DND-41 (cell line): ENCODE measurements at regions not wholly inside any gene's neighbourhood (a gene's known extent, or its start where the extent isn't known, plus 50 kb on each side); places are given as distances from the start of the nearest gene placed in this dataset.
"Not testable (repeated sequence)": the region's sequence is repeated elsewhere in the genome, so short reads cannot be mapped to it uniquely, and the experiment has no call there.

Experiments used
- ATAC-seq: fragments of 200-7000 bp; cut with Tn5 transposase; 3 replicates; pipeline ENCODE4 v1.9.1; 2021; ENCODE audit warnings: low read depth; ENCODE audit not compliant: insufficient read depth
- DNase-seq: peaks from one replicate; pipeline ENCODE4 v3.0.0-alpha.2; 2020
- H2AFZ ChIP-seq: 2 replicates; pipeline ENCODE4 v1.6.0; 2012; ENCODE audit warnings: low read depth, low read length
- H3K27ac ChIP-seq: 2 replicates; pipeline ENCODE4 v1.5.1; 2012; ENCODE audit warnings: low read length, inconsistent platforms
- H3K27me3 ChIP-seq: fragments of 200-600 bp; sonication (generic); 2 replicates; pipeline ENCODE4 v1.6.0; 2012; ENCODE audit warnings: low read length, mild to moderate bottlenecking, inconsistent platforms; ENCODE audit not compliant: insufficient read depth, poor library complexity
- H3K36me3 ChIP-seq: 2 replicates; pipeline ENCODE4 v1.5.1; 2012; ENCODE audit warnings: low read length, inconsistent platforms; ENCODE audit not compliant: insufficient read depth
- H3K4me1 ChIP-seq: 2 replicates; pipeline ENCODE4 v1.5.1; 2012; ENCODE audit warnings: mild to moderate bottlenecking, low read length; ENCODE audit not compliant: insufficient read depth
- H3K4me2 ChIP-seq: 2 replicates; pipeline ENCODE4 v1.6.0; 2012; ENCODE audit warnings: mild to moderate bottlenecking, moderate library complexity, low read length, inconsistent platforms; ENCODE audit not compliant: insufficient read depth
- H3K4me3 ChIP-seq, 2 experiments: fragments of 200-600 bp in 1 of 2; shearing (Covaris generic) in 1 of 2; 2 replicates each; pipeline ENCODE4 v1.5.1; 2012 to 2016; ENCODE audit warnings: inconsistent platforms in 2 of 2, low read length in 2 of 2, mild to moderate bottlenecking in 2 of 2, low read depth in 1 of 2, moderate library complexity in 1 of 2
- H3K79me2 ChIP-seq: 2 replicates; pipeline ENCODE4 v1.6.0; 2012; ENCODE audit warnings: low read length, inconsistent platforms; ENCODE audit not compliant: insufficient read depth
- H3K9ac ChIP-seq: 2 replicates; pipeline ENCODE4 v1.6.0; 2012; ENCODE audit warnings: low read depth, mild to moderate bottlenecking, inconsistent platforms, low read length, moderate library complexity
- H3K9me3 ChIP-seq: 2 replicates; pipeline ENCODE4 v1.5.1; 2012; ENCODE audit warnings: low read length, moderate library complexity, mild to moderate bottlenecking, inconsistent platforms; ENCODE audit not compliant: insufficient read depth, severe bottlenecking
- H4K20me1 ChIP-seq: 2 replicates; pipeline ENCODE4 v1.6.0; 2012; ENCODE audit warnings: low read length; ENCODE audit not compliant: insufficient read depth
- CTCF ChIP-seq: IDR thresholded peaks from 2 replicates; pipeline ENCODE4 v1.5.1; 2012; ENCODE audit warnings: borderline replicate concordance, low read length, moderate library complexity, mild to moderate bottlenecking; ENCODE audit not compliant: poor library complexity, severe bottlenecking; ENCODE audit errors: extremely low read depth
- EZH2 ChIP-seq: IDR thresholded peaks from 3 replicates; pipeline ENCODE4 v1.6.1; 2012; ENCODE audit warnings: borderline replicate concordance, low read depth, mild to moderate bottlenecking, moderate library complexity, low read length, inconsistent platforms; ENCODE audit not compliant: severe bottlenecking

DNA sequence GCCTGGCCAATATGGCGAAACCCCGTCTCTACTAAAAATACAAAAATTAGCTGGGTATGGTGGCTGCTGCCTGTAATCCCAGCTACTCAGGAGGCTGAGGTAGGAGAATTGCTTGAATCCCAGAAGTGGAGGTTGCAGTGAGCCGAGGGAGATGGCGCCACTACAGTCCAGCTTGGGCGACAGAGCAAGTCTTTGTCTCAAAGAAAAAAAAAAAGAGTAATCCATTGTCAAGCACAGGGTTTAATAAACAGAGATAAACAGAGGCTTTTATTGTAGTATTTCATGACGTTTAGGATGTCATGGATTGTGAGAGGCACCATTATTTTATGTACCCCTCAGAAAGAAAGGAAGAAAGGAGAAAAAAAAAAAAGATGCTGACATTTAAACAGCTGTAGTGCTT, 75.2 kb upstream of the RNU2-1 start:
- ATAC-seq = no peak
- Histone ChIP-seq H2AFZ (no peak overlapping the region), H3K36me3 (no peaks in the 10 kb centered on the region), H3K79me2 (no peaks in the 10 kb centered on the region), H4K20me1 (no peaks in the 10 kb centered on the region), H3K27ac (no peak overlapping the region), H3K9me3 (no peaks in the 10 kb centered on the region), H3K4me1 (no peaks in the 10 kb centered on the region), H3K27me3 (no peaks in the 10 kb centered on the region), H3K9ac (no peak overlapping the region), H3K4me3 (no peak overlapping the region), H3K4me2 (no peak overlapping the region)
- TF ChIP-seq CTCF = no peak
- TF ChIP-seq EZH2 = no peak
- DNase-seq = no peak

DNA sequence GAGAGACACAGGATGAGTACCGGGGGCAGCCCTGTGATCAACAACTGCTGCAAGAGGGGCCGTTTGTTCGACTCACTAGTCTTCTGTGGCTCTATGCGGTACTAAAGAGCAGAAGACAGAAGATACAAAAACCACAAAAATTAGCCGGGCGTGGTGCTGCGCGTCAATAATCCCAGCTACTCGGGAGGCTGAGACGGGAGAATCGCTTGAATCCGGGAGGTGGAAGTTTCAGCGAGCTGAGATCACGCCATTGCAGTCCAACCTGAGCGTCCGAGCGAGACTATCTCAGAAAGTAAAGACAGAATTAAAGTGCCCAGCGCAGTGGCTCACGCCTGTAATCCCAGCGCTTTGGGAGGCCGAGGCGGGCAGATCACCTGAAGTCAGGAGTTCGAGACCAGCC, 71.0 kb upstream of the RNU2-1 start:
- DNase-seq, H3K27me3 ChIP-seq, H3K4me3 ChIP-seq, H3K9me3 ChIP-seq, H3K4me2 ChIP-seq, H3K4me1 ChIP-seq, H3K36me3 ChIP-seq, ATAC-seq, H3K27ac ChIP-seq, H2AFZ ChIP-seq, H3K79me2 ChIP-seq, H3K9ac ChIP-seq, H4K20me1 ChIP-seq: not testable (repeated sequence)

DNA sequence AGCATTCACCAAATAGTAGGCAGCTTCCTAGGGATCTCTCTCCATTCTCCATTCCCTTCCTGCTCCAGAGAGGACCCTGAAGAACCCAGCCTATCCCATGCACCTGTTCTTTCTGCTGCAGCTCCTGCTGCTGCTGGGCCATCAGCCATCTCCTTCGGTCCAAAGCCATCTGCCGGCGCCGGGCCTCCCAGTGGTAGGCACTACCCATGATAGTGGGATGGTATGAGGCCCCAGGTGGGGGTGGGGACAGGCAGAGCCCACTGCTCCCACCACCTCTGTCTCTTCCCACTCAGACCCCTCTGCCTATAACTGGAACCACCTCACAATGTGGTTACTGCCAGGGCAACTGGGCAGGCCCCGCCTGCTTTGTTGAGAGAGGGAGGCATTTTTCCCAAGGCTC, 69.3 kb upstream of the RNU2-1 start:
- not testable (repeated sequence) for ATAC-seq, H2AFZ ChIP-seq, H3K9me3 ChIP-seq, H4K20me1 ChIP-seq, H3K27me3 ChIP-seq, H3K4me2 ChIP-seq, H3K9ac ChIP-seq, H3K79me2 ChIP-seq, H3K36me3 ChIP-seq, H3K27ac ChIP-seq, DNase-seq, H3K4me3 ChIP-seq, H3K4me1 ChIP-seq

DNA sequence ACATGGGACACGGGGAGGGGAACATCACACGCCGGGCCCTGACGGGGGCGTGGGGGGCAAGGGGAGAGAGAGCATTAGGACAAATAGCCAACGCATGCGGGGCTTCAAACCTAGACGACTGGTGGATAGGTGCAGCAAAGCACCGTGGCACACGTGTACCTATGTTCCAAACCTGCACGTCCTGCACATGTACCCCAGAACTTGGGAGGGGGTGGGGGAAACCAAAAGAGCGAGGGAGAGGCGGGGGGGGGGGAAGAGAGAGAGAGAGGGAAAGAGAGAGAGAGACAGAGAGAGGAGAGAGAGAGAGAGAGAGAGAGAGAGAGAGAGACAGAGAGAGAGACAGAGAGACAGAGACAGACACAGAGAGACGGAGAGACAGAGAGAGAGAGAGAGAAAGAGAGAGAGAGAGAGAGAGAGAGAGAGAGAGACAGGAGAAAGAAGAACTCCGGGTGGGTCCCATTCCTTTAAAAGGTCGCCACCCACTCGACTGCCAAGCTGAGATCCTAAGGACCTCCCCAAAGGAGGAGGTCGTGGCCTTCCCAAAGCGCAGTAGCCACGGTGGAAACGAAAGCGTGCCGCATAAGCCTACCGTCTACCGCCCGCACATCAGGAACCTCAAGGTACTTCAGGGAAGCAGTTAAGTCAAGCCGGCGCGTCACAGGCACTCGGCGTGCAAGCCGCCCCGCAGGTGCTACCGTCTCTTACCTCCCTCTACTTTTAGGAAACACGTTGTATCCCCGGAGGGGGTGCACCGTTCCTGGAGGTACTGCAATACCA, 65.7 kb upstream of the RNU2-1 start:
- DNase-seq, H3K36me3 ChIP-seq: not testable (repeated sequence)

DNA sequence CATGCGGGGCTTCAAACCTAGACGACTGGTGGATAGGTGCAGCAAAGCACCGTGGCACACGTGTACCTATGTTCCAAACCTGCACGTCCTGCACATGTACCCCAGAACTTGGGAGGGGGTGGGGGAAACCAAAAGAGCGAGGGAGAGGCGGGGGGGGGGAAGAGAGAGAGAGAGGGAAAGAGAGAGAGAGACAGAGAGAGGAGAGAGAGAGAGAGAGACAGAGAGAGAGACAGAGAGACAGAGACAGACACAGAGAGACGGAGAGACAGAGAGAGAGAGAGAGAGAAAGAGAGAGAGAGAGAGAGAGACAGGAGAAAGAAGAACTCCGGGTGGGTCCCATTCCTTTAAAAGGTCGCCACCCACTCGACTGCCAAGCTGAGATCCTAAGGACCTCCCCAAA, 55.9 kb upstream of the RNU2-1 start:
- not testable (repeated sequence) for H2AFZ ChIP-seq, H3K4me3 ChIP-seq, H3K27ac ChIP-seq, H3K9ac ChIP-seq, H3K9me3 ChIP-seq, H3K79me2 ChIP-seq, DNase-seq, ATAC-seq, H3K27me3 ChIP-seq, H3K4me2 ChIP-seq, H3K4me1 ChIP-seq, H3K36me3 ChIP-seq, H4K20me1 ChIP-seq

More for the DNA sequence above, 65.7 kb upstream of the RNU2-1 start:
- H3K79me2 ChIP-seq, H3K27me3 ChIP-seq, ATAC-seq, H3K4me2 ChIP-seq, H3K27ac ChIP-seq, H3K4me3 ChIP-seq, H3K4me1 ChIP-seq, H3K9me3 ChIP-seq, H2AFZ ChIP-seq, H4K20me1 ChIP-seq, H3K9ac ChIP-seq: not testable (repeated sequence)

DNA sequence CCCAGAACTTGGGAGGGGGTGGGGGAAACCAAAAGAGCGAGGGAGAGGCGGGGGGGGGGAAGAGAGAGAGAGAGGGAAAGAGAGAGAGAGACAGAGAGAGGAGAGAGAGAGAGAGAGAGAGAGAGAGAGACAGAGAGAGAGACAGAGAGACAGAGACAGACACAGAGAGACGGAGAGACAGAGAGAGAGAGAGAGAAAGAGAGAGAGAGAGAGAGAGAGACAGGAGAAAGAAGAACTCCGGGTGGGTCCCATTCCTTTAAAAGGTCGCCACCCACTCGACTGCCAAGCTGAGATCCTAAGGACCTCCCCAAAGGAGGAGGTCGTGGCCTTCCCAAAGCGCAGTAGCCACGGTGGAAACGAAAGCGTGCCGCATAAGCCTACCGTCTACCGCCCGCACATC, 49.8 kb upstream of the RNU2-1 start:
- H3K9me3 ChIP-seq, H3K36me3 ChIP-seq, H3K27me3 ChIP-seq, H3K4me3 ChIP-seq, H4K20me1 ChIP-seq, H3K27ac ChIP-seq, ATAC-seq, H3K4me2 ChIP-seq, H2AFZ ChIP-seq, H3K79me2 ChIP-seq, H3K9ac ChIP-seq, H3K4me1 ChIP-seq: not testable (repeated sequence)
- peak; percentile 14 for DNase-seq
